Choroid plexus epithelial cell (primary cell): ENCODE measurements at regions not wholly inside any gene's neighbourhood (a gene's known extent, or its start where the extent isn't known, plus 50 kb on each side); places are given as distances from the start of the nearest gene placed in this dataset.
"Not testable (repeated sequence)": the region's sequence is repeated elsewhere in the genome, so short reads cannot be mapped to it uniquely, and the experiment has no call there.

ENCODE experiments used
- DNase-seq: peaks from one replicate; pipeline ENCODE4 v3.0.0-alpha.2; 2010; ENCODE audit warnings: low read depth
- H3K4me3 ChIP-seq: 2 replicates; pipeline ENCODE4 v1.5.1; 2011; ENCODE audit warnings: low read depth, mild to moderate bottlenecking, control low read depth, low read length, moderate library complexity

- not testable (repeated sequence) for DNase-seq, H3K4me3 ChIP-seq
These were observed 52.1 kb upstream of the LRRC37A2 start for GRCh38 chr17:46460129-46460528.

GRCh38 chr17:46455069-46455468, 57.2 kb upstream of the LRRC37A2 start:
- not testable (repeated sequence) for H3K4me3 ChIP-seq, DNase-seq

- not testable (repeated sequence) for H3K4me3 ChIP-seq, DNase-seq
These were observed 57.7 kb upstream of the LRRC37A2 start for GRCh38 chr17:46454572-46454971.

GRCh38 chr17:46453077-46453476, 59.2 kb upstream of the LRRC37A2 start:
- not testable (repeated sequence) for DNase-seq, H3K4me3 ChIP-seq

GRCh38 chr17:46445849-46446248, 66.4 kb upstream of the LRRC37A2 start:
- not testable (repeated sequence) for H3K4me3 ChIP-seq, DNase-seq

GRCh38 chr17:46445411-46445810, 66.9 kb upstream of the LRRC37A2 start:
- not testable (repeated sequence) for DNase-seq, H3K4me3 ChIP-seq

- DNase-seq, H3K4me3 ChIP-seq: not testable (repeated sequence)
These were observed 70.1 kb upstream of the LRRC37A2 start for GRCh38 chr17:46442153-46442552.

GRCh38 chr17:46440665-46441064, 71.6 kb upstream of the LRRC37A2 start:
- H3K4me3 ChIP-seq, DNase-seq: not testable (repeated sequence)

- DNase-seq, H3K4me3 ChIP-seq: not testable (repeated sequence)
These were observed 73.0 kb upstream of the ARL17B start for GRCh38 chr17:46434450-46435062.

GRCh38 chr17:46430300-46430699, 68.7 kb upstream of the ARL17B start:
- DNase-seq, H3K4me3 ChIP-seq: not testable (repeated sequence)

GRCh38 chr17:46429675-46430074, 68.1 kb upstream of the ARL17B start:
- not testable (repeated sequence) for H3K4me3 ChIP-seq, DNase-seq

GRCh38 chr17:46424187-46424884, 62.8 kb upstream of the ARL17B start:
- DNase-seq, H3K4me3 ChIP-seq: not testable (repeated sequence)

- peak; percentile 63 for DNase-seq
These were observed 56.3 kb upstream of the ARL17B start for GRCh38 chr17:46417907-46418306.

GRCh38 chr17:46417261-46417660, 55.7 kb upstream of the ARL17B start:
- not testable (repeated sequence) for DNase-seq, H3K4me3 ChIP-seq

More at GRCh38 chr17:46417907-46418306, 56.3 kb upstream of the ARL17B start:
- not testable (repeated sequence) for H3K4me3 ChIP-seq

- DNase-seq, H3K4me3 ChIP-seq: not testable (repeated sequence)
These were observed 53.0 kb upstream of the ARL17B start for GRCh38 chr17:46414559-46414958.

- DNase-seq, H3K4me3 ChIP-seq: not testable (repeated sequence)
These were observed 50.6 kb upstream of the ARL17B start for GRCh38 chr17:46412156-46412555.

- not testable (repeated sequence) for DNase-seq, H3K4me3 ChIP-seq
These were observed 49.7 kb upstream of the ARL17B start for GRCh38 chr17:46411172-46411852.
